Activated CD4-positive, alpha-beta T cell treated with anti-CD3 and anti-CD28 coated beads, Interleukin-2, amount 10 ng/mL, durations not matched to agents 24 days and 14 days (primary cell): ENCODE measurements at regions not wholly inside any gene's neighbourhood (a gene's known extent, or its start where the extent isn't known, plus 50 kb on each side); places are given as distances from the start of the nearest gene placed in this dataset.
A peak's percentile ranks its signal among the peaks of the same experiment; 100 is the strongest.
"Not testable (repeated sequence)": the region's sequence is repeated elsewhere in the genome, so short reads cannot be mapped to it uniquely, and the experiment has no call there.

Source experiments
- DNase-seq: peaks from one replicate; pipeline ENCODE4 v3.0.0; 2022
- H3K27ac Mint-ChIP-seq: one replicate; pipeline ENCODE4 v1.8.0; 2022; ENCODE audit warnings: mild to moderate bottlenecking, mixed read lengths
- H3K27me3 Mint-ChIP-seq: one replicate; pipeline ENCODE4 v1.8.0; 2022; ENCODE audit warnings: mixed read lengths
- H3K36me3 Mint-ChIP-seq: one replicate; pipeline ENCODE4 v1.8.0; 2022; ENCODE audit warnings: low read depth, mild to moderate bottlenecking, mixed read lengths
- H3K4me1 Mint-ChIP-seq: one replicate; pipeline ENCODE4 v1.8.0; 2021; ENCODE audit warnings: mixed read lengths
- H3K4me3 Mint-ChIP-seq: one replicate; pipeline ENCODE4 v1.8.0; 2022; ENCODE audit warnings: mild to moderate bottlenecking, moderate library complexity, mixed read lengths
- H3K9me3 Mint-ChIP-seq: one replicate; pipeline ENCODE4 v1.8.0; 2021; ENCODE audit warnings: mixed read lengths
- intact Hi-C: fragments of 100-400 bp; cut with micrococcal nuclease; formaldehyde crosslinking; loops from one replicate; pipeline ENCODE4 v1.15.1; 2023

GRCh38 chr13:106095919-106096318 is 439.5 kb downstream of the EFNB2 start:
- DNase-seq, result no peak
- no peaks in the 10 kb centered on the region for H3K36me3 Mint-ChIP-seq
- intact Hi-C loops, result no loop called here

GRCh38 chr13:106095406-106095805 is 440.1 kb downstream of the EFNB2 start:
- no peak for DNase-seq
- no peaks in the 10 kb centered on the region for H3K36me3 Mint-ChIP-seq

More at GRCh38 chr13:106095919-106096318, 439.5 kb downstream of the EFNB2 start:
- Mint-ChIP-seq H3K27me3 (no peaks in the 10 kb centered on the region), H3K4me3 (no peak overlapping the region), H3K27ac (no peak overlapping the region), H3K4me1 (no peaks in the 10 kb centered on the region), H3K9me3 (no peaks in the 10 kb centered on the region)

GRCh38 chr13:106090001-106090400 is 445.5 kb downstream of the EFNB2 start:
- DNase-seq, result no peak
- Mint-ChIP-seq H3K27me3 (no peaks in the 10 kb centered on the region), H3K27ac (no peak overlapping the region), H3K9me3 (no peaks in the 10 kb centered on the region), H3K4me3 (no peak overlapping the region), H3K36me3 (no peaks in the 10 kb centered on the region), H3K4me1 (no peaks in the 10 kb centered on the region)
- intact Hi-C loops, result no loop called here

More at GRCh38 chr13:106095406-106095805, 440.1 kb downstream of the EFNB2 start:
- intact Hi-C loops, result no loop called here
- Mint-ChIP-seq H3K27me3 (no peaks in the 10 kb centered on the region), H3K4me1 (no peaks in the 10 kb centered on the region), H3K9me3 (no peaks in the 10 kb centered on the region), H3K27ac (no peak overlapping the region), H3K4me3 (no peak overlapping the region)

- H3K27ac Mint-ChIP-seq, result no peak overlapping the region
- no peak for DNase-seq
- H3K4me1 Mint-ChIP-seq, result no peaks in the 10 kb centered on the region
- H3K36me3 Mint-ChIP-seq, result no peaks in the 10 kb centered on the region
- no peaks in the 10 kb centered on the region for H3K27me3 Mint-ChIP-seq
- H3K9me3 Mint-ChIP-seq, result no peaks in the 10 kb centered on the region
- intact Hi-C loops, result no loop called here
- H3K4me3 Mint-ChIP-seq, result no peak overlapping the region
These were observed 446.0 kb downstream of the EFNB2 start for GRCh38 chr13:106089261-106089980.

GRCh38 chr13:106088085-106088484 is 447.4 kb downstream of the EFNB2 start:
- intact Hi-C loops, result no loop called here
- Mint-ChIP-seq H3K4me1 (no peaks in the 10 kb centered on the region), H3K27me3 (no peaks in the 10 kb centered on the region), H3K27ac (no peak overlapping the region), H3K36me3 (no peaks in the 10 kb centered on the region), H3K9me3 (no peaks in the 10 kb centered on the region), H3K4me3 (no peak overlapping the region)
- no peak for DNase-seq

GRCh38 chr13:106087201-106087600 is 448.3 kb downstream of the EFNB2 start:
- Mint-ChIP-seq H3K36me3 (no peaks in the 10 kb centered on the region), H3K4me1 (no peaks in the 10 kb centered on the region), H3K9me3 (no peaks in the 10 kb centered on the region), H3K4me3 (no peak overlapping the region), H3K27ac (no peak overlapping the region), H3K27me3 (no peaks in the 10 kb centered on the region)
- intact Hi-C loops, result no loop called here
- no peak for DNase-seq

GRCh38 chr13:106083620-106084350 is 451.7 kb downstream of the EFNB2 start:
- H3K36me3 Mint-ChIP-seq, result no peaks in the 10 kb centered on the region

GRCh38 chr13:106081221-106081620 is 454.2 kb downstream of the EFNB2 start:
- H3K27ac Mint-ChIP-seq, H3K27me3 Mint-ChIP-seq, H3K36me3 Mint-ChIP-seq, H3K9me3 Mint-ChIP-seq, DNase-seq, H3K4me3 Mint-ChIP-seq, H3K4me1 Mint-ChIP-seq: not testable (repeated sequence)
- intact Hi-C loops, result loop anchor here (5.0 kb wide), 1 partner anchor 456 kb away; the partner anchor contains the start of gene EFNB2

More at GRCh38 chr13:106083620-106084350, 451.7 kb downstream of the EFNB2 start:
- Mint-ChIP-seq H3K27me3 (no peaks in the 10 kb centered on the region), H3K27ac (no peak overlapping the region), H3K9me3 (no peaks in the 10 kb centered on the region), H3K4me3 (no peak overlapping the region), H3K4me1 (no peaks in the 10 kb centered on the region)
- peak; percentile 55 for DNase-seq
- intact Hi-C loops, result loop anchor here (5.0 kb wide), 1 partner anchor 454 kb away; the partner anchor contains the start of gene EFNB2

- no peak overlapping the region for H3K4me3 Mint-ChIP-seq
- H3K36me3 Mint-ChIP-seq, result no peaks in the 10 kb centered on the region
- no peaks in the 10 kb centered on the region for H3K9me3 Mint-ChIP-seq
- no peaks in the 10 kb centered on the region for H3K4me1 Mint-ChIP-seq
- H3K27me3 Mint-ChIP-seq, result no peaks in the 10 kb centered on the region
- intact Hi-C loops, result no loop called here
- H3K27ac Mint-ChIP-seq, result no peak overlapping the region
- DNase-seq, result no peak
These were observed 457.3 kb downstream of the EFNB2 start for GRCh38 chr13:106078191-106078590.

GRCh38 chr13:106077017-106077416 is 458.4 kb downstream of the EFNB2 start:
- H3K4me3 Mint-ChIP-seq, result no peak overlapping the region
- no peak overlapping the region for H3K27ac Mint-ChIP-seq
- H3K27me3 Mint-ChIP-seq, result no peaks in the 10 kb centered on the region
- intact Hi-C loops, result no loop called here
- H3K36me3 Mint-ChIP-seq, result no peaks in the 10 kb centered on the region
- H3K9me3 Mint-ChIP-seq, result no peaks in the 10 kb centered on the region
- H3K4me1 Mint-ChIP-seq, result no peaks in the 10 kb centered on the region
- DNase-seq, result no peak

GRCh38 chr13:106072014-106072413 is 463.4 kb downstream of the EFNB2 start:
- no peak overlapping the region for H3K27ac Mint-ChIP-seq
- intact Hi-C loops, result no loop called here
- no peaks in the 10 kb centered on the region for H3K4me1 Mint-ChIP-seq
- no peaks in the 10 kb centered on the region for H3K27me3 Mint-ChIP-seq
- no peak for DNase-seq
- no peak overlapping the region for H3K4me3 Mint-ChIP-seq
- H3K36me3 Mint-ChIP-seq, result no peaks in the 10 kb centered on the region
- H3K9me3 Mint-ChIP-seq, result no peaks in the 10 kb centered on the region

- Mint-ChIP-seq H3K36me3 (no peaks in the 10 kb centered on the region), H3K27ac (no peak overlapping the region), H3K9me3 (no peaks in the 10 kb centered on the region), H3K27me3 (no peaks in the 10 kb centered on the region), H3K4me3 (no peak overlapping the region), H3K4me1 (no peaks in the 10 kb centered on the region)
- no peak for DNase-seq
- intact Hi-C loops, result no loop called here
These were observed 471.7 kb downstream of the EFNB2 start for GRCh38 chr13:106063591-106064313.

- Mint-ChIP-seq H3K4me3 (no peak overlapping the region), H3K27me3 (no peaks in the 10 kb centered on the region), H3K4me1 (no peaks in the 10 kb centered on the region), H3K9me3 (no peaks in the 10 kb centered on the region), H3K27ac (no peak overlapping the region), H3K36me3 (no peaks in the 10 kb centered on the region)
- DNase-seq, result no peak
- intact Hi-C loops, result no loop called here
These were observed 473.7 kb downstream of the EFNB2 start for GRCh38 chr13:106061781-106062180.

GRCh38 chr13:106056851-106057250 is 478.6 kb downstream of the EFNB2 start:
- no peak overlapping the region for H3K4me3 Mint-ChIP-seq
- no peak overlapping the region for H3K27ac Mint-ChIP-seq
- intact Hi-C loops, result no loop called here
- H3K36me3 Mint-ChIP-seq, result no peaks in the 10 kb centered on the region
- no peaks in the 10 kb centered on the region for H3K9me3 Mint-ChIP-seq
- H3K27me3 Mint-ChIP-seq, result no peaks in the 10 kb centered on the region
- H3K4me1 Mint-ChIP-seq, result no peaks in the 10 kb centered on the region
- no peak for DNase-seq
